NCI-H345 treated with DMSO at 0.1 percent for 48 hours (cell line): ENCODE measurements at regions not wholly inside any gene's neighbourhood (a gene's known extent, or its start where the extent isn't known, plus 50 kb on each side); places are given as distances from the start of the nearest gene placed in this dataset.
"Not testable (repeated sequence)": the region's sequence is repeated elsewhere in the genome, so short reads cannot be mapped to it uniquely, and the experiment has no call there.

Experiments
- DNase-seq: peaks from one replicate; lab custom pipeline; 2025; ENCODE audit not compliant: unreplicated experiment; lab: John Stamatoyannopoulos, UW

- DNase-seq = no peak
Observed at GRCh38 chr4:59455751-59456150, 1744.4 kb upstream of the ADGRL3 start.

GRCh38 chr4:59457576-59457975 lies 1742.5 kb upstream of the ADGRL3 start:
- no peak for DNase-seq

GRCh38 chr4:59484944-59485343 lies 1715.2 kb upstream of the ADGRL3 start:
- DNase-seq = no peak

- no peak for DNase-seq
Observed at GRCh38 chr4:59500103-59500502, 1700.0 kb upstream of the ADGRL3 start.

GRCh38 chr4:59503731-59504130 lies 1696.4 kb upstream of the ADGRL3 start:
- no peak for DNase-seq

- not testable (repeated sequence) for DNase-seq
Observed at GRCh38 chr4:59511809-59512208, 1688.3 kb upstream of the ADGRL3 start.

GRCh38 chr4:59517007-59517406 lies 1683.1 kb upstream of the ADGRL3 start:
- no peak for DNase-seq

- no peak for DNase-seq
Observed at GRCh38 chr4:59518005-59518823, 1681.9 kb upstream of the ADGRL3 start.

GRCh38 chr4:59525885-59526284 lies 1674.2 kb upstream of the ADGRL3 start:
- no peak for DNase-seq

GRCh38 chr4:59535541-59535940 lies 1664.6 kb upstream of the ADGRL3 start:
- DNase-seq = no peak

- no peak for DNase-seq
Observed at GRCh38 chr4:59536428-59536827, 1663.7 kb upstream of the ADGRL3 start.

GRCh38 chr4:59537246-59537886 lies 1662.8 kb upstream of the ADGRL3 start:
- DNase-seq = no peak

GRCh38 chr4:59539401-59539800 lies 1660.7 kb upstream of the ADGRL3 start:
- no peak for DNase-seq

GRCh38 chr4:59540311-59540710 lies 1659.8 kb upstream of the ADGRL3 start:
- DNase-seq = no peak

GRCh38 chr4:59553063-59553720 lies 1646.9 kb upstream of the ADGRL3 start:
- DNase-seq = no peak

- DNase-seq = no peak
Observed at GRCh38 chr4:59553721-59554091, 1646.4 kb upstream of the ADGRL3 start.

- not testable (repeated sequence) for DNase-seq
Observed at GRCh38 chr4:59556191-59556590, 1643.9 kb upstream of the ADGRL3 start.

GRCh38 chr4:59560141-59560648 lies 1639.9 kb upstream of the ADGRL3 start:
- not testable (repeated sequence) for DNase-seq

GRCh38 chr4:59565836-59566235 lies 1634.3 kb upstream of the ADGRL3 start:
- DNase-seq = no peak

- no peak for DNase-seq
Observed at GRCh38 chr4:59570860-59571476, 1629.2 kb upstream of the ADGRL3 start.

GRCh38 chr4:59571805-59572430 lies 1628.2 kb upstream of the ADGRL3 start:
- DNase-seq = no peak
